ENCODE measurements at regions not wholly inside any gene's neighbourhood (a gene's known extent, or its start where the extent isn't known, plus 50 kb on each side); places are given as distances from the start of the nearest gene placed in this dataset.

DNA sequence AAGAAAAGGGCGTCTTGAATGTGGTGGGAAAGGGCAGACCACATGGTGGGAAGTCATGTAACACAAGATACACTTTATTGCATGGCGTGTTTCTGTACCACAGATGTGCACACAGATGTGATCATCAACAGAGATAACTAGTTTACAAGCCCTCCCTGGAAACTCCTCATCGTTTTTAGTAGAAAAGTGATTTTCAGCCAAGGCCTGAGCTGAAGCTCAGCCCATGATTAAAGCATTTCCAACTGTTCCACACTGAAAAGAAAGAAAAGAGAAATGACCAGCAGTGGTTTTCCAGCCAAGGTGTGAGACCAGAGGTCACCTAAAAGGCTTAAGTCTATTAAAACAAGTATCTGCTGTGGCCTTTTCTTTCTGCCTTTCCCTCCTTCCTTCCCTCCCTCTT, 463.9 kb upstream of the JAG1 start:
- Histone ChIP-seq H3K4me2 (no peak overlapping the region), H3K27ac (no peak overlapping the region), H2AFZ (no peak overlapping the region), H3K4me1 (replicated peaks; ENCODE audit: insufficient read depth) (0 out of 2 replicates have a peak, but pooled peaks cover 5% of the 10 kb centered on the region), H3F3A (ENCODE audit: insufficient read depth, low read depth) (no peaks in the 10 kb centered on the region), H3K79me2 (ENCODE audit: low read depth) (no peaks in the 10 kb centered on the region), H3K9me2 (ENCODE audit: insufficient read depth) (no peaks in the 10 kb centered on the region), H4K20me1 (ENCODE audit: insufficient read depth) (no peaks in the 10 kb centered on the region), H3K27me3 (ENCODE audit: insufficient read depth, low read depth) (no peaks in the 10 kb centered on the region), H3K9me3 (ENCODE audit: insufficient read depth, low read depth) (no peaks in the 10 kb centered on the region), H3K36me3 (ENCODE audit: low read depth) (no peaks in the 10 kb centered on the region), H3K4me3 (no peak overlapping the region)
- no peak for TF ChIP-seq EZH2 (IDR thresholded peaks at IDR 0.05; ENCODE audit: low read depth)
- TF ChIP-seq, protein P1, sequence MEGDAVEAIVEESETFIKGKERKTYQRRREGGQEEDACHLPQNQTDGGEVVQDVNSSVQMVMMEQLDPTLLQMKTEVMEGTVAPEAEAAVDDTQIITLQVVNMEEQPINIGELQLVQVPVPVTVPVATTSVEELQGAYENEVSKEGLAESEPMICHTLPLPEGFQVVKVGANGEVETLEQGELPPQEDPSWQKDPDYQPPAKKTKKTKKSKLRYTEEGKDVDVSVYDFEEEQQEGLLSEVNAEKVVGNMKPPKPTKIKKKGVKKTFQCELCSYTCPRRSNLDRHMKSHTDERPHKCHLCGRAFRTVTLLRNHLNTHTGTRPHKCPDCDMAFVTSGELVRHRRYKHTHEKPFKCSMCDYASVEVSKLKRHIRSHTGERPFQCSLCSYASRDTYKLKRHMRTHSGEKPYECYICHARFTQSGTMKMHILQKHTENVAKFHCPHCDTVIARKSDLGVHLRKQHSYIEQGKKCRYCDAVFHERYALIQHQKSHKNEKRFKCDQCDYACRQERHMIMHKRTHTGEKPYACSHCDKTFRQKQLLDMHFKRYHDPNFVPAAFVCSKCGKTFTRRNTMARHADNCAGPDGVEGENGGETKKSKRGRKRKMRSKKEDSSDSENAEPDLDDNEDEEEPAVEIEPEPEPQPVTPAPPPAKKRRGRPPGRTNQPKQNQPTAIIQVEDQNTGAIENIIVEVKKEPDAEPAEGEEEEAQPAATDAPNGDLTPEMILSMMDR (conservative IDR thresholded peaks at IDR 0.05): no peak
- intact Hi-C loops (cut with micrococcal nuclease; ENCODE audit: unreplicated experiment): no loop called here
- ChIA-PET POLR2A (ENCODE audit: unreplicated experiment) (no interaction called here), CTCF (no interaction called here)
- DNase-seq: no peak
- no TSS peak for BruUV-seq (replicated peaks)

DNA sequence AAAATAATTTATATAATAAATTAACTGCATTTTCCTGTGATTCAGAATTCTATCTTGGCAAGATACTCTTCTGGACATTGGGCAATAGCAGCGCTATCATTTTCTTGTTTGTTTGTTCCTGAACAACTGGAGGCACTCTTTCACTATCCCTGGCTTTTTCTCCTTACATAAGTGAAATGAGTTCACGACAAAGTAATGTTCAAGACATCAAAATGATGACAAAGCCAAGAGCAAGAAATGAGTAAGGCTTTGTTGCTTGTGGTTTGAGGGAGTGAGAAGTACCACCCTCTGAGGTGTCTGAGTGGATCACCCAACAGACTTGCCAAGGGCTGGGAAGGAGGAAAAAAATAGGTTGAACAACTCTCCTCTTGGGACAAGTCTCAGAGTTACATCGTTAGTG, 466.6 kb upstream of the JAG1 start:
- Histone ChIP-seq H3K27ac (no peak overlapping the region), H3K4me2 (no peak overlapping the region), H3F3A (ENCODE audit: insufficient read depth, low read depth) (no peaks in the 10 kb centered on the region), H4K20me1 (ENCODE audit: insufficient read depth) (no peaks in the 10 kb centered on the region), H3K9me2 (ENCODE audit: insufficient read depth) (no peaks in the 10 kb centered on the region), H3K4me1 (replicated peaks; ENCODE audit: insufficient read depth) (0 out of 2 replicates have a peak, but pooled peaks cover 5% of the 10 kb centered on the region), H3K27me3 (ENCODE audit: insufficient read depth, low read depth) (no peaks in the 10 kb centered on the region), H3K9me3 (ENCODE audit: insufficient read depth, low read depth) (no peaks in the 10 kb centered on the region), H3K4me3 (no peak overlapping the region), H2AFZ (no peak overlapping the region), H3K79me2 (ENCODE audit: low read depth) (no peaks in the 10 kb centered on the region), H3K36me3 (ENCODE audit: low read depth) (no peaks in the 10 kb centered on the region)
- peak in 1 of 2 experiments; percentile 70 for DNase-seq
- intact Hi-C loops (cut with micrococcal nuclease; ENCODE audit: unreplicated experiment): no loop called here
- POLR2A ChIA-PET (ENCODE audit: unreplicated experiment): no interaction called here
- CTCF ChIA-PET: no interaction called here
- TF ChIP-seq, protein P1 (conservative IDR thresholded peaks at IDR 0.05): no peak
- TF ChIP-seq EZH2 (IDR thresholded peaks at IDR 0.05; ENCODE audit: low read depth): no peak
- no TSS peak for BruUV-seq (replicated peaks)

DNA sequence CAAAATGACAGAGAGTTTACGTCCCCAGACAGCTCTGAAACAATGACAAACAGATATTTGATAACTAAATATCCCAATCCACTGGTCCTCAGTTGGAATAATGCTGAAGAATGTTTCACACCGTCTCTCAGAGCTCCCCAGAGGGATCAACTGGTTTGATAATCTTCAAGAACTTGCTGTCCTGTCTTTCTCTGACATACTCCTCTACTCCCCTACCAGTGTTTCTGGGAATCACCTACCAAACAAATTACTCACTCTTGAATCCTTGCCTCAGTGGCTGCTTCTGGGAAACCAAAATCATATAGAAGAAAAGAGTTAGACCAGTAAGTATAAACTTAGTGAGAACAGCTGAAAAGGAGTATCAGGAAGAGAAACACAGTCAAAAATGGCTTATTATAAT, 469.7 kb upstream of the JAG1 start:
- TF ChIP-seq EZH2 (IDR thresholded peaks at IDR 0.05; ENCODE audit: low read depth): no peak
- TF ChIP-seq, protein P1 (conservative IDR thresholded peaks at IDR 0.05): no peak
- Histone ChIP-seq H4K20me1 (ENCODE audit: insufficient read depth) (no peaks in the 10 kb centered on the region), H3K79me2 (ENCODE audit: low read depth) (no peaks in the 10 kb centered on the region), H3K4me3 (no peak overlapping the region), H3K36me3 (ENCODE audit: low read depth) (no peaks in the 10 kb centered on the region), H3F3A (ENCODE audit: insufficient read depth, low read depth) (no peaks in the 10 kb centered on the region), H3K4me2 (no peak overlapping the region), H3K9me2 (ENCODE audit: insufficient read depth) (0 out of 2 replicates have a peak, but pooled peaks cover 4% of the 10 kb centered on the region), H3K27ac (no peak overlapping the region), H3K9me3 (ENCODE audit: insufficient read depth, low read depth) (no peaks in the 10 kb centered on the region), H2AFZ (no peak overlapping the region), H3K4me1 (replicated peaks; ENCODE audit: insufficient read depth) (0 out of 2 replicates have a peak, but pooled peaks cover 5% of the 10 kb centered on the region), H3K27me3 (ENCODE audit: insufficient read depth, low read depth) (no peaks in the 10 kb centered on the region)
- intact Hi-C loops (cut with micrococcal nuclease; ENCODE audit: unreplicated experiment): no loop called here
- DNase-seq: no peak
- CTCF ChIA-PET: interaction anchor here (0.5 kb wide), 1 partner anchor 453 kb away, joined by 3 read pairs; no protein-coding TSS in a partner anchor
- no TSS peak for BruUV-seq (replicated peaks)
- POLR2A ChIA-PET (ENCODE audit: unreplicated experiment): no interaction called here
